IMR-90 (cell line): ENCODE measurements at regions not wholly inside any gene's neighbourhood (a gene's known extent, or its start where the extent isn't known, plus 50 kb on each side); places are given as distances from the start of the nearest gene placed in this dataset.

ENCODE experiments used
- ATAC-seq: fragments of 200-7000 bp; cut with Tn5 transposase; 2 replicates; pipeline ENCODE4 v1.9.1; 2020; ENCODE audit warnings: low read depth, mild to moderate bottlenecking, moderate library complexity
- BruUV-seq: library from RNA; stranded (reverse); fragments of 400-500 nt; replicated peaks from 2 replicates; lab custom pipeline; 2021; lab: Mats Ljungman, UMichigan
- CTCF ChIA-PET: fragments of 300-600 bp; formaldehyde crosslinking; extraction: SDS; loops from one replicate; lab custom pipeline; 2021; ENCODE audit warnings: antibody characterized with exemption; lab: Yijun Ruan, JAX
- POLR2A ChIA-PET: fragments of 300-600 bp; sonication (Branson Sonifier 250); formaldehyde crosslinking; loops from one replicate; lab custom pipeline; 2022; ENCODE audit warnings: antibody characterized with exemption; ENCODE audit not compliant: unreplicated experiment; lab: Charles Lee
- DNase-seq: peaks from one replicate; pipeline ENCODE4 v3.0.0; 2013
- H2AFZ ChIP-seq: replicated peaks from 2 replicates; pipeline ENCODE3; 2013; ENCODE audit warnings: low read length, mild to moderate bottlenecking; ENCODE audit not compliant: poor library complexity
- H2AK5ac ChIP-seq: 2 replicates; pipeline ENCODE4 v1.6.1; 2013; ENCODE audit warnings: low read depth, low read length, inconsistent platforms
- H2AK9ac ChIP-seq: replicated peaks from 2 replicates; pipeline ENCODE3; 2013; ENCODE audit warnings: mild to moderate bottlenecking, low read depth, low read length, moderate library complexity; ENCODE audit not compliant: poor library complexity
- H2BK120ac ChIP-seq: 2 replicates; pipeline ENCODE4 v1.6.1; 2013; ENCODE audit warnings: low read depth, low read length, inconsistent platforms
- H2BK15ac ChIP-seq: 3 replicates; pipeline ENCODE4 v1.6.1; 2013; ENCODE audit warnings: low read depth, low read length, inconsistent platforms
- H2BK20ac ChIP-seq: 2 replicates; pipeline ENCODE4 v1.6.1; 2013; ENCODE audit warnings: low read depth, mild to moderate bottlenecking, inconsistent platforms, low read length, moderate library complexity
- H2BK5ac ChIP-seq: 2 replicates; pipeline ENCODE4 v1.6.1; 2013; ENCODE audit warnings: mild to moderate bottlenecking, low read depth, low read length, inconsistent platforms; ENCODE audit not compliant: poor library complexity, severe bottlenecking
- H3K14ac ChIP-seq: replicated peaks from 2 replicates; pipeline ENCODE4 v1.6.1; 2013; ENCODE audit warnings: low read depth, low read length, inconsistent platforms
- H3K18ac ChIP-seq: 2 replicates; pipeline ENCODE4 v1.6.1; 2013; ENCODE audit warnings: low read depth, low read length, control low read depth
- H3K23ac ChIP-seq: 2 replicates; pipeline ENCODE4 v1.6.1; 2013; ENCODE audit warnings: low read depth, low read length, inconsistent platforms
- H3K27ac ChIP-seq: 2 replicates; pipeline ENCODE4 v1.5.1; 2013; ENCODE audit warnings: mild to moderate bottlenecking, control low read depth, low read length; ENCODE audit not compliant: insufficient read depth
- H3K27me3 ChIP-seq: 2 replicates; pipeline ENCODE4 v1.6.1; 2013; ENCODE audit warnings: low read length; ENCODE audit not compliant: control insufficient read depth, insufficient read depth
- H3K36me3 ChIP-seq: 2 replicates; pipeline ENCODE4 v1.6.1; 2013; ENCODE audit warnings: low read length, mixed read lengths; ENCODE audit not compliant: control insufficient read depth, insufficient read depth
- H3K4ac ChIP-seq: 2 replicates; pipeline ENCODE4 v1.6.1; 2013; ENCODE audit warnings: low read depth, low read length, inconsistent platforms
- H3K4me1 ChIP-seq: 2 replicates; pipeline ENCODE4 v1.6.1; 2013; ENCODE audit warnings: low read length, mixed read lengths; ENCODE audit not compliant: control insufficient read depth, insufficient read depth
- H3K4me2 ChIP-seq: 2 replicates; pipeline ENCODE4 v1.6.1; 2013; ENCODE audit warnings: low read depth, mild to moderate bottlenecking, control low read depth, low read length, moderate library complexity
- H3K4me3 ChIP-seq: 2 replicates; pipeline ENCODE4 v1.5.1; 2013; ENCODE audit warnings: low read depth, mild to moderate bottlenecking, control low read depth, low read length, moderate library complexity; ENCODE audit not compliant: insufficient read depth
- H3K56ac ChIP-seq: 2 replicates; pipeline ENCODE4 v1.6.1; 2013; ENCODE audit warnings: low read length, inconsistent platforms; ENCODE audit not compliant: insufficient read depth; ENCODE audit errors: extremely low read depth
- H3K79me1 ChIP-seq, 2 experiments: 2 replicates each; pipeline ENCODE4 v1.6.1; 2013; ENCODE audit warnings: low read length in 2 of 2, inconsistent platforms in 1 of 2, low read depth in 1 of 2
- H3K9ac ChIP-seq: 2 replicates; pipeline ENCODE4 v1.6.1; 2013; ENCODE audit warnings: low read depth, low read length, control low read depth
- H3K9me1 ChIP-seq: 2 replicates; pipeline ENCODE4 v1.6.1; 2013; ENCODE audit warnings: low read length, inconsistent platforms; ENCODE audit not compliant: insufficient read depth
- H3K9me3 ChIP-seq: 2 replicates; pipeline ENCODE4 v1.6.1; 2013; ENCODE audit warnings: low read length; ENCODE audit not compliant: control insufficient read depth, insufficient read depth
- H4K20me1 ChIP-seq: 2 replicates; pipeline ENCODE4 v1.6.1; 2013; ENCODE audit warnings: low read length, inconsistent platforms; ENCODE audit not compliant: insufficient read depth
- H4K5ac ChIP-seq: 2 replicates; pipeline ENCODE4 v1.6.1; 2013; ENCODE audit warnings: mild to moderate bottlenecking, low read depth, low read length, control low read depth
- H4K8ac ChIP-seq, 2 experiments: 2 replicates each; pipeline ENCODE4 v1.6.1; 2013; ENCODE audit warnings: low read depth in 2 of 2, low read length in 2 of 2, control low read depth in 1 of 2, inconsistent platforms in 1 of 2
- H4K91ac ChIP-seq: 2 replicates; pipeline ENCODE4 v1.6.1; 2013; ENCODE audit warnings: low read depth, low read length, inconsistent platforms; ENCODE audit not compliant: insufficient read depth
- MAFK ChIP-seq: IDR thresholded peaks from 2 replicates; pipeline ENCODE4 v1.6.1; 2012; ENCODE audit warnings: low read depth, low read length, improper control_type of control experiment
- MAZ ChIP-seq: IDR thresholded peaks from 2 replicates; pipeline ENCODE4 v1.6.1; 2012; ENCODE audit warnings: low read depth, mild to moderate bottlenecking, low read length, improper control_type of control experiment, moderate library complexity, borderline replicate concordance
- RAD21 ChIP-seq: IDR thresholded peaks from 2 replicates; pipeline ENCODE4 v1.6.1; 2012; ENCODE audit warnings: low read length, improper control_type of control experiment
- RFX5 ChIP-seq: IDR thresholded peaks from 2 replicates; pipeline ENCODE4 v1.8.0; 2012; ENCODE audit warnings: low read depth, mild to moderate bottlenecking, low read length, moderate library complexity
- SMC3 ChIP-seq: fragments of 150-350 bp; IDR thresholded peaks from 2 replicates; pipeline ENCODE4 v1.6.1; 2016; ENCODE audit warnings: low read depth, mild to moderate bottlenecking, antibody characterized with exemption, low read length, moderate library complexity
- WGBS, 2 experiments: methylation state at CpG; one replicate each; pipeline versions ENCODE4 v1.1.5 to v1.1.7; 2013; ENCODE audit warnings: missing lambda C conversion rate in 2 of 2; ENCODE audit not compliant: insufficient read length in 1 of 2; ENCODE audit errors: extremely low coverage in 2 of 2; 5-methylcytosine and 5-hydroxymethylcytosine counted together
- dilution Hi-C: fragments of 300-500 bp; cut with HindIII; formaldehyde crosslinking; loops from one replicate; pipeline ENCODE4 v1.14.3; 2018; ENCODE audit warnings: low sequenced_read_pairs; ENCODE audit not compliant: unreplicated experiment
- in situ Hi-C: fragments of 300-500 bp; cut with MboI; formaldehyde crosslinking; loops from 3 replicates; pipeline ENCODE4 v1.14.3; 2019; ENCODE audit warnings: low sequenced_read_pairs, inconsistent platforms, mixed read lengths
- intact Hi-C: fragments of 100-400 bp; cut with micrococcal nuclease; formaldehyde crosslinking; loops from 2 replicates; pipeline ENCODE4 v1.10.0; 2022

DNA sequence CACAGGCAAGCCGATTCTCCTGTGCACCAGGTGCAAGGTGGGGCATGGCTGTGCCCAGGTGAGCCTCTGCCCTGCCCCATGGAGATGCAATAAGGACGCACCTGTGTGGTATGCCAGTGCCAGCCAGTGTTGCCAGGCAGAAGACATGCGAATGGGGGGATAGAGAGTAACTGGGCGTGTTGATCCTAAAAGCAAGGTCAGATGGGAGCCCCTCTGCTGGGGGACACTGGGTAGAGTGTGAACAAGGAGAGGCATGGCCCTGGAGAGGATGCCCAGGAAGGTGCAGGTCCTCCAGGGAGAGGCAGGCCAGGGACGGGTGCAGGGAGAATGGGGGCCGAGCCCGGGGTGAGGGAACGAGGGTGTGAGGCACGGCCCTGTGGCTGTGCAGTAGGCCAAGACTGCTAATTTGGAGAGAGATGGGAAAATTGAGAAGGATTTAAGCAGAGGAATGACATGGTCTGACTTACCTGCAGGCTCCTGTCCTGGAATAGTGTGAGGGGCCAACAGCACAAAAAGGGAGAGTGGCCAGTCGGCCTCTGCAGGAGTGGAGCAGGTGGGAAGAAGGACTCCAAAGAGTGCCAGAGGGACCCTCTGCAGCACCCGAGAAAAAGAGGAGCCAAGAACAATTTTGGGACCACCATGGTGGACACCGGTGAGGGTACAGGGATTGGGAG lies 690.4 kb upstream of the HS6ST1 start:
- H2AK9ac ChIP-seq, result no peak overlapping the region
- intact Hi-C loops (no loop called here), dilution Hi-C loops (no loop called here), in situ Hi-C loops (no loop called here)
- no peaks in the 10 kb centered on the region for H3K36me3 ChIP-seq
- ChIA-PET POLR2A (no interaction called here), CTCF (no interaction called here)
- no peak overlapping the region for H3K23ac ChIP-seq
- H3K79me1 ChIP-seq, result no peaks in the 10 kb centered on the region
- H2BK15ac ChIP-seq, result no peak overlapping the region
- no peak overlapping the region for H2BK5ac ChIP-seq
- peaks cover 16% of the 10 kb centered on the region; the same call in 1 of the 2 replicates for H3K9me3 ChIP-seq
- WGBS, 2 experiments, result 50% methylated on average over 4 of the region's 12 CpGs; no CpG with 5 or more reads in 1 of the 2 experiments
- no peak overlapping the region for H2AFZ ChIP-seq
- no peaks in the 10 kb centered on the region for H3K27me3 ChIP-seq
- H3K4me1 ChIP-seq, result no peaks in the 10 kb centered on the region
- no peak overlapping the region for H3K4ac ChIP-seq
- H3K27ac ChIP-seq, result no peak overlapping the region
- no peak overlapping the region for H3K4me2 ChIP-seq
- H2BK120ac ChIP-seq, result no peak overlapping the region
- H3K14ac ChIP-seq, result no peak overlapping the region
- H4K8ac ChIP-seq, result no peak overlapping the region
- DNase-seq (no peak), ATAC-seq (no peak)
- H3K18ac ChIP-seq, result no peak overlapping the region
- H2AK5ac ChIP-seq, result no peak overlapping the region
- H3K9ac ChIP-seq, result no peak overlapping the region
- no peak overlapping the region for H3K4me3 ChIP-seq
- TF ChIP-seq MAZ (no peak), MAFK (no peak), RFX5 (no peak), RAD21 (no peak), SMC3 (no peak)
- no peak overlapping the region for H2BK20ac ChIP-seq
- no peak overlapping the region for H4K91ac ChIP-seq
- H4K5ac ChIP-seq, result no peak overlapping the region
- H4K20me1 ChIP-seq, result no peaks in the 10 kb centered on the region
- no peak overlapping the region for H3K56ac ChIP-seq
- no peaks in the 10 kb centered on the region for H3K9me1 ChIP-seq
- no TSS peak for BruUV-seq
